Astrocyte of the cerebellum (primary cell): ENCODE measurements at regions not wholly inside any gene's neighbourhood (a gene's known extent, or its start where the extent isn't known, plus 50 kb on each side); places are given as distances from the start of the nearest gene placed in this dataset.

ENCODE experiments used
- DNase-seq: peaks from one replicate; pipeline ENCODE4 v3.0.0-alpha.2; 2011; ENCODE audit warnings: low read depth
- H3K4me3 ChIP-seq: 2 replicates; pipeline ENCODE4 v1.5.1; 2011; ENCODE audit warnings: mild to moderate bottlenecking, low read depth, low read length, moderate library complexity
- CTCF ChIP-seq: IDR thresholded peaks from 2 replicates; pipeline ENCODE4 v1.5.1; 2012; ENCODE audit warnings: low read length, low read depth, moderate library complexity, mild to moderate bottlenecking; ENCODE audit errors: missing control alignments
- in situ Hi-C: cut with HindIII; loops from 2 replicates; pipeline ENCODE4 v1.10.0; 2017; ENCODE audit warnings: low sequenced_read_pairs

- no peak overlapping the region for H3K4me3 ChIP-seq
- in situ Hi-C loops, result no loop called here
- no peak for TF ChIP-seq CTCF
- DNase-seq, result no peak
Observed at GRCh38 chr4:175252642-175253041, 334.5 kb downstream of the ADAM29 start.

GRCh38 chr4:175253184-175253902 lies 335.2 kb downstream of the ADAM29 start:
- H3K4me3 ChIP-seq, result no peak overlapping the region
- no peak for DNase-seq
- in situ Hi-C loops, result no loop called here
- no peak for TF ChIP-seq CTCF

GRCh38 chr4:175263537-175263936 lies 345.4 kb downstream of the ADAM29 start:
- TF ChIP-seq CTCF, result no peak
- no peak for DNase-seq
- in situ Hi-C loops, result no loop called here
- H3K4me3 ChIP-seq, result no peak overlapping the region

- no peak for DNase-seq
- H3K4me3 ChIP-seq, result no peak overlapping the region
- TF ChIP-seq CTCF, result no peak
- in situ Hi-C loops, result no loop called here
Observed at GRCh38 chr4:175271010-175271630, 353.0 kb downstream of the ADAM29 start.

GRCh38 chr4:175273995-175274753 lies 356.0 kb downstream of the ADAM29 start:
- DNase-seq, result peak; percentile 22
- in situ Hi-C loops, result no loop called here
- no peak overlapping the region for H3K4me3 ChIP-seq
- no peak for TF ChIP-seq CTCF

GRCh38 chr4:175277816-175278215 lies 359.7 kb downstream of the ADAM29 start:
- no peak for TF ChIP-seq CTCF
- no peak for DNase-seq
- in situ Hi-C loops, result no loop called here
- no peak overlapping the region for H3K4me3 ChIP-seq
